H1 (cell line): ENCODE measurements at regions not wholly inside any gene's neighbourhood (a gene's known extent, or its start where the extent isn't known, plus 50 kb on each side); places are given as distances from the start of the nearest gene placed in this dataset.

Source experiments
- CTCF ChIA-PET: fragments of 300-600 bp; sonication (Branson Sonifier 250); formaldehyde crosslinking; loops from one replicate; lab custom pipeline; 2021; ENCODE audit not compliant: partially characterized antibody; lab: Charles Lee
- POLR2A ChIA-PET: fragments of 300-600 bp; sonication (Branson Sonifier 250); formaldehyde crosslinking; loops from one replicate; lab custom pipeline; 2021; ENCODE audit warnings: inconsistent platforms; ENCODE audit not compliant: partially characterized antibody; lab: Charles Lee
- DNase-seq, 2 experiments: peaks; one replicate each; pipeline versions ENCODE4 v3.0.0 to v3.0.0-alpha.2; 2010 to 2022; ENCODE audit warnings: low spot score in 2 of 2, low read depth in 1 of 2, mixed read lengths in 1 of 2
- FAIRE-seq: peaks from 2 replicates; lab custom pipeline; 2011; peaks lifted over from hg19 to GRCh38; lab: Jason Lieb, UNC
- H2AFZ ChIP-seq: 2 replicates; pipeline ENCODE4 v1.8.1; 2012; ENCODE audit warnings: low read length, inconsistent platforms
- H2AK5ac ChIP-seq: 2 replicates; pipeline ENCODE4 v1.6.1; 2013; ENCODE audit warnings: low read depth, low read length
- H2BK120ac ChIP-seq: replicated peaks from 2 replicates; pipeline ENCODE3; 2013; ENCODE audit warnings: low read depth, low read length, inconsistent platforms
- H2BK12ac ChIP-seq: 2 replicates; pipeline ENCODE4 v1.6.1; 2013; ENCODE audit warnings: low read depth, low read length
- H2BK15ac ChIP-seq: 2 replicates; pipeline ENCODE4 v1.6.1; 2013; ENCODE audit warnings: low read length
- H2BK20ac ChIP-seq: 2 replicates; pipeline ENCODE4 v1.6.1; 2013; ENCODE audit warnings: low read length
- H2BK5ac ChIP-seq: 2 replicates; pipeline ENCODE4 v1.6.1; 2013; ENCODE audit warnings: low read depth, low read length
- H3K14ac ChIP-seq: 2 replicates; pipeline ENCODE4 v1.6.1; 2013; ENCODE audit warnings: inconsistent platforms; ENCODE audit not compliant: insufficient read length
- H3K18ac ChIP-seq: 2 replicates; pipeline ENCODE4 v1.6.1; 2013; ENCODE audit warnings: low read length; ENCODE audit errors: extremely low read depth
- H3K23ac ChIP-seq: 2 replicates; pipeline ENCODE4 v1.6.1; 2013; ENCODE audit warnings: inconsistent platforms; ENCODE audit not compliant: insufficient read length
- H3K23me2 ChIP-seq: 2 replicates; pipeline ENCODE4 v1.6.1; 2013; ENCODE audit warnings: low read depth, low read length
- H3K27ac ChIP-seq: 2 replicates; pipeline ENCODE4 v1.6.1; 2011; ENCODE audit warnings: low read depth, low read length, inconsistent platforms
- H3K27me3 ChIP-seq, 4 experiments: replicated peaks in 1 of 4; 1 replicate in 1 of 4; 2 replicates in 3 of 4; pipeline versions ENCODE4 v1.6.1 to v1.8.1; 2011 to 2013; ENCODE audit warnings: low read length in 3 of 4, mild to moderate bottlenecking in 3 of 4, inconsistent platforms in 2 of 4, mixed read lengths in 2 of 4, moderate library complexity in 1 of 4; ENCODE audit not compliant: control insufficient read depth in 3 of 4, insufficient read depth in 3 of 4; ENCODE audit errors: extremely low read depth in 1 of 4
- H3K36me3 ChIP-seq, 4 experiments: 2 replicates each; pipeline versions ENCODE4 v1.6.1 to v1.8.1; 2011 to 2013; ENCODE audit warnings: mild to moderate bottlenecking in 4 of 4, low read length in 3 of 4, moderate library complexity in 2 of 4, control low read depth in 1 of 4, inconsistent platforms in 1 of 4; ENCODE audit not compliant: insufficient read depth in 4 of 4, control insufficient read depth in 2 of 4
- H3K4ac ChIP-seq: replicated peaks from 2 replicates; pipeline ENCODE3; 2013; ENCODE audit warnings: low read length, low read depth, mixed read lengths, inconsistent platforms; ENCODE audit not compliant: insufficient read length
- H3K4me1 ChIP-seq, 4 experiments: replicated peaks in 1 of 4; 1 replicate in 1 of 4; 2 replicates in 3 of 4; pipeline versions ENCODE4 v1.6.1 to v1.8.1; 2011 to 2013; ENCODE audit warnings: low read length in 3 of 4, inconsistent platforms in 2 of 4, mixed read lengths in 1 of 4; ENCODE audit not compliant: insufficient read depth in 4 of 4, control insufficient read depth in 3 of 4
- H3K4me2 ChIP-seq, 2 experiments: 2 replicates each; pipeline versions ENCODE4 v1.6.1 to v1.8.1; 2011 to 2013; ENCODE audit warnings: low read depth in 2 of 2, low read length in 2 of 2, control low read depth in 1 of 2, inconsistent platforms in 1 of 2, mild to moderate bottlenecking in 1 of 2; ENCODE audit not compliant: insufficient read depth in 1 of 2
- H3K4me3 ChIP-seq, 4 experiments: fragments of 200-600, 300-600 bp in 1 of 4; sonication (generic), shearing (Covaris generic), sonication (Bioruptor Twin) in 1 of 4; 2 replicates each; pipeline versions ENCODE4 v1.5.1 to v1.8.1; 2011 to 2016; ENCODE audit warnings: low read length in 4 of 4, low read depth in 3 of 4, control low read depth in 2 of 4, inconsistent platforms in 2 of 4, mild to moderate bottlenecking in 2 of 4, mixed read lengths in 1 of 4, moderate library complexity in 1 of 4; ENCODE audit not compliant: insufficient read depth in 2 of 4; ENCODE audit errors: extremely low read depth in 1 of 4
- H3K56ac ChIP-seq: replicated peaks from 2 replicates; pipeline ENCODE3; 2013; ENCODE audit warnings: low read depth, mild to moderate bottlenecking, mixed read lengths, low read length, inconsistent platforms; ENCODE audit not compliant: insufficient read length
- H3K79me1 ChIP-seq: 2 replicates; pipeline ENCODE4 v1.6.1; 2013; ENCODE audit warnings: low read depth, low read length, control low read depth
- H3K79me2 ChIP-seq, 2 experiments: 2 replicates each; pipeline versions ENCODE4 v1.6.1 to v1.8.1; 2012 to 2013; ENCODE audit warnings: low read length in 2 of 2, mild to moderate bottlenecking in 2 of 2, inconsistent platforms in 1 of 2; ENCODE audit not compliant: insufficient read depth in 2 of 2, control insufficient read depth in 1 of 2
- H3K9ac ChIP-seq, 4 experiments: replicated peaks in 1 of 4; 1 replicate in 1 of 4; 2 replicates in 3 of 4; pipeline versions ENCODE4 v1.6.1 to v1.8.1; 2011 to 2013; ENCODE audit warnings: low read depth in 3 of 4, low read length in 3 of 4, control low read depth in 2 of 4, mild to moderate bottlenecking in 2 of 4, moderate library complexity in 2 of 4, inconsistent platforms in 1 of 4; ENCODE audit errors: extremely low read depth in 1 of 4
- H3K9me3 ChIP-seq, 2 experiments: 2 replicates each; pipeline versions ENCODE4 v1.6.1 to v1.8.1; 2012 to 2013; ENCODE audit warnings: mild to moderate bottlenecking in 2 of 2, moderate library complexity in 2 of 2, control low read depth in 1 of 2, inconsistent platforms in 1 of 2, low read depth in 1 of 2, low read length in 1 of 2, mixed read lengths in 1 of 2; ENCODE audit not compliant: insufficient read depth in 2 of 2
- H4K20me1 ChIP-seq, 2 experiments: replicated peaks in 1 of 2; 2 replicates each; pipeline versions ENCODE3 to v1.8.1; 2011 to 2013; ENCODE audit warnings: inconsistent platforms in 2 of 2, low read length in 2 of 2, mild to moderate bottlenecking in 1 of 2; ENCODE audit not compliant: insufficient read depth in 2 of 2, control insufficient read depth in 1 of 2
- H4K5ac ChIP-seq: 2 replicates; pipeline ENCODE4 v1.6.1; 2013; ENCODE audit warnings: low read length, low read depth, mixed read lengths, inconsistent platforms; ENCODE audit not compliant: insufficient read length
- H4K8ac ChIP-seq: 2 replicates; pipeline ENCODE4 v1.8.0; 2013; ENCODE audit warnings: mild to moderate bottlenecking, moderate library complexity, low read length, inconsistent platforms; ENCODE audit not compliant: insufficient read depth; ENCODE audit errors: extremely low read depth
- H4K91ac ChIP-seq: replicated peaks from 2 replicates; pipeline ENCODE3; 2013; ENCODE audit warnings: low read length, mixed read lengths, inconsistent platforms; ENCODE audit not compliant: insufficient read length
- ASH2L ChIP-seq: fragments of 200-600, 300-600 bp; sonication (generic); IDR thresholded peaks from one replicate; pipeline ENCODE4 v1.7.1; 2017; ENCODE audit warnings: low read length
- CBX5 ChIP-seq: fragments of 300-800, 300-1000 bp; sonication (generic); IDR thresholded peaks from 2 replicates; pipeline ENCODE4 v1.7.1; 2016; ENCODE audit warnings: antibody characterized with exemption, low read length, low read depth
- CBX8 ChIP-seq: fragments of 300-800, 300-1000 bp; sonication (generic); IDR thresholded peaks from 2 replicates; pipeline ENCODE4 v1.7.1; 2016; ENCODE audit warnings: low read depth, low read length, borderline replicate concordance
- CREB1 ChIP-seq: IDR thresholded peaks from 2 replicates; pipeline ENCODE4 v1.6.1; 2012; ENCODE audit warnings: inconsistent platforms
- EZH2 ChIP-seq: fragments of 200-600 bp; sonication (generic); IDR thresholded peaks from 2 replicates; pipeline ENCODE4 v1.7.1; 2012; ENCODE audit warnings: low read depth, mild to moderate bottlenecking, moderate library complexity, low read length, inconsistent platforms; ENCODE audit not compliant: severe bottlenecking
- FOSL1 ChIP-seq: IDR thresholded peaks from 2 replicates; pipeline ENCODE4 v1.6.1; 2011; ENCODE audit warnings: mild to moderate bottlenecking, low read depth, low read length, moderate library complexity; ENCODE audit not compliant: insufficient read depth
- JUN ChIP-seq: IDR thresholded peaks from 2 replicates; pipeline ENCODE4 v1.6.1; 2011; ENCODE audit warnings: low read depth, mild to moderate bottlenecking, improper control_type of control experiment, low read length
- KDM1A ChIP-seq: fragments of 200-600, 300-600 bp; sonication (generic); IDR thresholded peaks from 2 replicates; pipeline ENCODE4 v1.7.1; 2016; ENCODE audit warnings: mild to moderate bottlenecking, low read length, borderline replicate concordance
- KDM5A ChIP-seq: fragments of 200-600 bp; IDR thresholded peaks from 2 replicates; pipeline ENCODE4 v1.7.1; 2012; ENCODE audit warnings: mild to moderate bottlenecking, low read length, inconsistent platforms, mixed read lengths
- POLR2A ChIP-seq, 2 experiments: IDR thresholded peaks; 1 replicate in 1 of 2; 2 replicates in 1 of 2; pipeline ENCODE4 v1.6.1; 2011; ENCODE audit warnings: low read depth in 2 of 2, low read length in 2 of 2, mild to moderate bottlenecking in 2 of 2; ENCODE audit errors: control extremely low read depth in 1 of 2
- RFX5 ChIP-seq: IDR thresholded peaks from 2 replicates; pipeline ENCODE4 v1.6.1; 2011; ENCODE audit warnings: low read depth, low read length, improper control_type of control experiment, borderline replicate concordance
- RNF2 ChIP-seq: fragments of 200-900, 300-1000 bp; sonication (generic); IDR thresholded peaks from 2 replicates; pipeline ENCODE4 v1.7.1; 2016; ENCODE audit warnings: borderline replicate concordance, low read depth, mild to moderate bottlenecking, antibody characterized with exemption, low read length; ENCODE audit not compliant: poor library complexity, severe bottlenecking; ENCODE audit errors: missing control alignments
- SIX5 ChIP-seq: IDR thresholded peaks from 2 replicates; pipeline ENCODE4 v1.6.1; 2011; ENCODE audit warnings: mild to moderate bottlenecking, low read depth, low read length
- TAF1 ChIP-seq: IDR thresholded peaks from 2 replicates; pipeline ENCODE4 v1.6.1; 2011; ENCODE audit warnings: mild to moderate bottlenecking, low read depth, low read length
- TCF12 ChIP-seq: IDR thresholded peaks from 2 replicates; pipeline ENCODE4 v1.6.1; 2011; ENCODE audit warnings: low read depth, mild to moderate bottlenecking, low read length
- YY1 ChIP-seq: IDR thresholded peaks from 2 replicates; pipeline ENCODE4 v1.6.1; 2011; ENCODE audit warnings: low read depth, mild to moderate bottlenecking, low read length
- TF ChIP-seq, protein P1 (sequence below): IDR thresholded peaks from 2 replicates; pipeline ENCODE4 v1.6.1; 2012; ENCODE audit warnings: inconsistent platforms

DNA sequence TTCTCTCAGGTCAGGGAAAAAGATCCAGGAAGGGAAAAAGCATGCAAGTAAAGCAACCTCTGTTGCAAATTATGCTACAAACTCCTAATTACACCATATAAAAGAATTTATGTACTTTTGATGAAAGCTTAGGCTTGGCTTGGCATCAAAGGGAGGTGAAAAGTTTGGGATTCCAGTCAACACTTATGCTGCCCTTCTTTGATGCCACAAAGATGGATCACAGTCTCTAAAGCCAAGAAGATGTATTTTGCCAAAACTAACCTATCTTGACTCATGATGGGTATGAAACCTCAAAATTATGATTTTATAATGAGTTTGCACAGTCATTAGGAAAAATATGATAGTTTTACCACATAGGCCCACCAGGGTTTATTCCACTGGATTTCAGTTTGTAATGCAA, 101.0 kb upstream of the CCDC80 start:
- no peak overlapping the region for H3K4ac ChIP-seq
- POLR2A ChIA-PET, result no interaction called here
- TF ChIP-seq CBX5, result no peak
- TF ChIP-seq RNF2, result no peak
- TF ChIP-seq KDM5A, result no peak
- TF ChIP-seq RFX5, result no peak
- TF ChIP-seq CREB1, result no peak
- TF ChIP-seq SIX5, result no peak
- no peak for TF ChIP-seq FOSL1
- TF ChIP-seq TAF1, result no peak
- no peak for TF ChIP-seq ASH2L
- TF ChIP-seq KDM1A, result no peak
- TF ChIP-seq CBX8, result no peak
- TF ChIP-seq POLR2A (IDR thresholded peaks at IDR 0.05; ENCODE audit: control extremely low read depth in 1 of 2, low read depth in 2 of 2, low read length in 2 of 2), result no peak
- TF ChIP-seq, protein P1, sequence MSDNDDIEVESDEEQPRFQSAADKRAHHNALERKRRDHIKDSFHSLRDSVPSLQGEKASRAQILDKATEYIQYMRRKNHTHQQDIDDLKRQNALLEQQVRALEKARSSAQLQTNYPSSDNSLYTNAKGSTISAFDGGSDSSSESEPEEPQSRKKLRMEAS, result no peak
- TF ChIP-seq YY1, result no peak
- no peak for TF ChIP-seq JUN
- TF ChIP-seq TCF12, result no peak
- TF ChIP-seq EZH2, result no peak

More for the DNA sequence above, 101.0 kb upstream of the CCDC80 start:
- H2AK5ac ChIP-seq, result no peak overlapping the region
- H3K9ac ChIP-seq, result no peak overlapping the region
- H3K4me1 ChIP-seq, result peaks cover 0 to 4% (median under 1%) of the 10 kb centered on the region in 4 experiments; a peak in 3 of 7 replicates
- H3K4me3 ChIP-seq, result no peak overlapping the region
- H2AFZ ChIP-seq, result no peak overlapping the region
- H2BK20ac ChIP-seq, result no peak overlapping the region
- no peaks in the 10 kb centered on the region for H3K79me2 ChIP-seq
- no peak overlapping the region for H4K91ac ChIP-seq
- no peak overlapping the region for H4K5ac ChIP-seq
- no peak overlapping the region for H3K23ac ChIP-seq
- H3K9me3 ChIP-seq, result no peaks in the 10 kb centered on the region
- no peaks in the 10 kb centered on the region for H3K23me2 ChIP-seq
- no peak overlapping the region for H3K14ac ChIP-seq
- no peak overlapping the region for H3K27ac ChIP-seq
- no peak overlapping the region for H2BK15ac ChIP-seq
- no peaks in the 10 kb centered on the region for H3K27me3 ChIP-seq
- H3K18ac ChIP-seq, result no peak overlapping the region
- H2BK12ac ChIP-seq, result no peak overlapping the region
- no peak overlapping the region for H2BK120ac ChIP-seq
- H3K36me3 ChIP-seq, result no peaks in the 10 kb centered on the region
- no peaks in the 10 kb centered on the region for H3K79me1 ChIP-seq
- no peak for FAIRE-seq
- CTCF ChIA-PET, result no interaction called here
- no peak overlapping the region for H3K4me2 ChIP-seq
- H2BK5ac ChIP-seq, result no peak overlapping the region
- H4K20me1 ChIP-seq, result no peaks in the 10 kb centered on the region
- no peak overlapping the region for H3K56ac ChIP-seq
- no peak overlapping the region for H4K8ac ChIP-seq
- DNase-seq, result no peak
